Hepatocyte (in vitro differentiated cells): ENCODE measurements at regions not wholly inside any gene's neighbourhood (a gene's known extent, or its start where the extent isn't known, plus 50 kb on each side); places are given as distances from the start of the nearest gene placed in this dataset.

Experiments used
- CTCF ChIP-seq: fragments of 200-600 bp; sonication (generic); IDR thresholded peaks from 2 replicates; pipeline ENCODE4 v1.5.1; 2016; ENCODE audit warnings: antibody characterized with exemption, mild to moderate bottlenecking; ENCODE audit not compliant: poor library complexity
- EZH2 ChIP-seq: fragments of 200-600 bp; sonication (generic); IDR thresholded peaks from 2 replicates; pipeline ENCODE4 v1.6.1; 2016; ENCODE audit warnings: antibody characterized with exemption, mild to moderate bottlenecking, borderline replicate concordance
- EZH2phosphoT487 ChIP-seq: fragments of 200-600 bp; sonication (generic); IDR thresholded peaks from one replicate; pipeline ENCODE4 v1.6.1; 2018; ENCODE audit warnings: antibody characterized with exemption, mild to moderate bottlenecking, low read depth, moderate library complexity; ENCODE audit not compliant: unreplicated experiment, severe bottlenecking

GRCh38 chr3:177608443-177608842, 411.2 kb upstream of the TBL1XR1 start:
- TF ChIP-seq CTCF (no peak), EZH2phosphoT487 (no peak), EZH2 (no peak)
